NCI-H82 (cell line): ENCODE measurements at regions not wholly inside any gene's neighbourhood (a gene's known extent, or its start where the extent isn't known, plus 50 kb on each side); places are given as distances from the start of the nearest gene placed in this dataset.

ENCODE experiments used
- DNase-seq: peaks from one replicate; lab custom pipeline; 2025; lab: John Stamatoyannopoulos, UW

GRCh38 chr18:54020966-54021365, 203.5 kb downstream of the MBD2 start:
- DNase-seq, result no peak

GRCh38 chr18:54020156-54020745, 204.2 kb downstream of the MBD2 start:
- DNase-seq, result no peak

GRCh38 chr18:54019641-54020040, 204.8 kb downstream of the MBD2 start:
- no peak for DNase-seq

GRCh38 chr18:54013452-54013851, 211.0 kb downstream of the MBD2 start:
- no peak for DNase-seq

GRCh38 chr18:54004828-54005227, 219.6 kb downstream of the MBD2 start:
- peak; percentile 41 for DNase-seq

- no peak for DNase-seq
Observed at GRCh38 chr18:54003195-54003594, 221.3 kb downstream of the MBD2 start.

GRCh38 chr18:53997064-53997463, 227.4 kb downstream of the MBD2 start:
- DNase-seq, result no peak

GRCh38 chr18:53994016-53994415, 230.5 kb downstream of the MBD2 start:
- no peak for DNase-seq

DNA sequence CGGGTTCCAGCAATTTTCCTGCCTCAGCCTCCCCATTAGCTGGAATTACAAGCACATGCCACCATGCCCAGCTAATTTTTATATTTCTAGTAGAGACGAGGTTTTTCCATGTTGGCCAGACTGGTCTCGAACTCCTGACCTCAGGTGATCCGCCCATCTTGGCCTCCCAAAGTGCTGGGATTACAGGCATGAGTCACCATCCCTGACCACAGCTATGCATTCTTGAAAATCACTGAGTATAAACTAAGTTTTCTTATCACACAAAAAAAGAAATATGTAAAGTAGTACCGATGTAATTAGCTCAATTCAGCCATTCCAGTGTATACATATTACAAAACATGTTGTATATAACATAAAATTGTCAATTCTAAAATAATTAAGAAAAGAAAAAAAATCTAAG, 232.7 kb downstream of the MBD2 start:
- DNase-seq, result no peak

DNA sequence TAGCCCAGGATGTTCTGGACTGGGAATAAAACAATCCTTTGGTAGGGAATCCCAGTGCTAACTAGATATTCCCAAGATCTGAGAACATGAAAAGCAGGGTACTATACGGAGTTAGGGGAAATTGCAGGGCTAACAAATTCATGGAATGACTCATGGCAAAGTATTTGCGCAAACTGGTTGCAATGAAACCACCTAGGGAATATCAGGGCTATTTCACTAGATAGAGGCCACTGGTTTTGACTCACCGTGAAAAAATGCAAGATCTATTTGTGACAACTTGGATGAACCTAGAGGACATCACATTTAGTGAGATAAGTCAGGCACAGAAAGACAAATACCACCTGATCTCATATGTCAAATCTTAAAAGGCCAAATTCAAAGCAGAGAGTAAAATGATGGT, 233.3 kb downstream of the MBD2 start:
- no peak for DNase-seq

DNA sequence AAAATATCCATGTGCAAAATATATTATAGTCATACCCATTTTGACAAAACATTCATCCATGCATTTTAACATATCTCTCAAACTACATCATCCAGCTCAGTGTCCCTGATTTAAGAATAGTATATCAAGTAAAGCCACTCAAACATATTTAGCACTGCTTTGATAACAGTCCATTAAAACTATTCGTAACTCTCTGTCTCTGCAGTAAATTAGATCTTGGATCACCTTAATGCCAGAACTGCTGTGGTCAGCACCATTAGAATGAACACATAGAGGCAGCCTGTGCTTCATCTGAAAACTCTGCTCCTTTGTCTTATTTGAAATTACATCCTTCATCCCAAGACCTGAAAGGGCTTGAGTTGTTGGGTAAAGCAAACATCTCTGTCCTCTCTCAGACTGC, 234.0 kb downstream of the MBD2 start:
- DNase-seq, result no peak

DNA sequence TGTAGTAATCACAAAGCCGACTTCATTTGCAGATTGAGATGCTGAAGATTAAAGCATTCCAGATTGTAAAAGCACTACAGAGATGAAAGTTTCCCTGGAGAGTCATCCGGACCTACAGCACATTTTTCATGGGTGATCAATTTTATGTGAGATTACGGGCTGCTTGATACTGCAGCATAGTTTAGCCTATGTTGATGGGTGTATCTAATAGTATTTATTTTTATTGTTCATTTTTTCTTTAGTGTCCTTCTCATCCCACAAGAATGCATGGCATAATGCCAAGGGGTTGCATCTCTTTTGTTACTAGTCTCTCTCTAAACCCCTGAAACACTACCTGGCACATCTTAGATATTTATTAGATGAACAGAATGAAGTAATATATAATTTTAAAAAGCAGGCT, 240.4 kb downstream of the MBD2 start:
- no peak for DNase-seq

- no peak for DNase-seq
Observed at GRCh38 chr18:53971331-53971730, 253.1 kb downstream of the MBD2 start.

GRCh38 chr18:53952700-53953099, 271.8 kb downstream of the MBD2 start:
- DNase-seq, result no peak

DNA sequence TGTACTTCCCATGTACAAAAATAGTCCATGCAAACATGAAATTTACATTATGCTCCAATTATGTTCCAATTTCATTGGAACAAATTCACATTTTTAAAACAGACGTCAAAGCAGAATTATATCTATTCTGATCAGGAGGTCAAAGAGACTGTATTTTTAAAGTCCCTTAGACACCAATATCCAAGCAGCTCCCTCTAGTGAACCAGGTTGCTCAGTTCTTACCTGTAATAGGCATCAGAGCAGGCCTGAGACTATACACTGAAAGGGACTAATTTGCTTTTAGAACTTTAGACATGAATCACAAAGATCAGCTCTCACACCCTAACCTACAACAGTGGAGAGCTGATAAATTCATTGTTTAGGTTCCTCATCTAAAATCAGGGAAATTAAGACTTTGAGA, 273.9 kb downstream of the MBD2 start:
- peak; percentile 8 for DNase-seq

DNA sequence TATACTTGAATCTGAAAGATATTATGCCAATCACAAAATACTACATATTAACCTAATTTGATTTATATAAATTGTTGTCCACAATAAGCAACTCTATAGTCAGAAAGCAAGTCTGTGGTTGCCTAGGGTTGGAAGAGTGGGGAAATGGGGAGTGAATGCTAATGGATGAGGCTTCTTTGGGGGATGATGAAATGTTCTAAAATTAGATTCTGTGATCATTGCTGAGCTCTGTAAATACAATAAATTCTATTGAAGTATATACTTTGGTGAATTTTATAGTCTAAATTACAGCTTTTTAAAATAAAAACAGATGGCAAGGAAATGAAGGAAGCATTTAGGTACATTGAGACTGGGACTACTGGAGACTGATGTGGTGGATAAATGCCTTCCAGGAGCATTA, 275.5 kb downstream of the MBD2 start:
- no peak for DNase-seq

DNA sequence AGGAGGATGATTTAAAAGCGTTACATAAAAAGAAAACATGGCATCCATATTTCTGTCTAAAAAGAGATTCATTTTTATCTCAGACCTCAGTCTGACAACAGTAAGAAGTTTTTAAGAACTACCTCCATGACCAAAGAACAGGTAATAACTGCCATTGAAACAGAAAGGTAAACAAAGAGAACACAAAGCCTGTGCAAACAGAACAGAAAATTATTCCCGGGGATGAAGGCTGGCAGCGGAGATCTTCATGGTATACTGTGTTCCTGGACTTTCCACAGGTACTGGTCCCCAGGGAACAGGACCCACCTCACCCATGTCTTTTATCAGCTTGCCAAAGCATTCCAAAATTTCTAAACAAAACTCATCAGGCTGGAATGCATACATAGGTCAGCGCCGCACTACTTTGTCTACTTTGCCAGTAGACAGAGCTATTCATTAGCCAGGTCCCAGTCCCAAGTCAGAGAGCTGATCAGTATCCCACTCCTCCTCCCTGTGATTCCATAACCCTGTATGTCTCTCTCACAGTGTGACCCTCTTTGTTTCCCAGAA, 277.3 kb downstream of the MBD2 start:
- DNase-seq, result no peak

- no peak for DNase-seq
Observed at GRCh38 chr18:53946594-53946993, 277.9 kb downstream of the MBD2 start.

DNA sequence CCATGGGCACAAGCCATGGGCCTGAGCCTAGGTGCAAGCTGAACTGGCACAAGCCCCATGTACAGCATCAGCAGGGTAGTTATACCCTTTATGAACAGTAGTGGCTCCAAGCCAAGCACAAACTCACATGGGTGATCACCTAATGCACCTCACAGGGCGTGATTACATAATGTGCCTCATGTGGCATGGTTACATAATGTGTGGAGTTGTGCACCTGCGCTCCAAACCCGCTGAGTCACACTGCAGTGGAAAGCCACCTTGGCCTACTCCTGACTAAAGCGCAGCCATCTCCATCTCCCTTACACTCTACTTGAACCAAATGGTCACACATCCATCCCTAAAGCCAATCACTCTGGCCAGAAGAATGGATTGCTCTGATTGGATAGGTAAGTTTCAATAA, 279.7 kb downstream of the MBD2 start:
- DNase-seq, result peak; percentile 22

- peak; percentile 43 for DNase-seq
Observed at GRCh38 chr18:53943326-53943860, 281.1 kb downstream of the MBD2 start.

- DNase-seq, result no peak
Observed at GRCh38 chr18:53941601-53942338, 282.7 kb downstream of the MBD2 start.

GRCh38 chr18:53937037-53937436, 287.4 kb downstream of the MBD2 start:
- no peak for DNase-seq

GRCh38 chr18:53935803-53936202, 288.7 kb downstream of the MBD2 start:
- DNase-seq, result no peak
